ENCODE measurements at regions not wholly inside any gene's neighbourhood (a gene's known extent, or its start where the extent isn't known, plus 50 kb on each side); places are given as distances from the start of the nearest gene placed in this dataset.

- no peak for TF ChIP-seq ZNF75D (CRISPR knock-in tag; IDR thresholded peaks at IDR 0.05; ENCODE audit: borderline replicate concordance)
- TF ChIP-seq ZNF17 (CRISPR knock-in tag; IDR thresholded peaks at IDR 0.05), result no peak
- no peak for TF ChIP-seq ZNF264 (CRISPR knock-in tag; IDR thresholded peaks at IDR 0.05)
- no peak for TF ChIP-seq KMT2A (CRISPR knock-in tag; IDR thresholded peaks at IDR 0.05)
- TF ChIP-seq SP1 (IDR thresholded peaks at IDR 0.05), result no peak
- TF ChIP-seq SP1 (CRISPR knock-in tag; IDR thresholded peaks at IDR 0.05), result no peak
- TF ChIP-seq ZBTB7A (CRISPR knock-in tag; IDR thresholded peaks at IDR 0.05), result no peak
- TF ChIP-seq NFIC (IDR thresholded peaks at IDR 0.05; ENCODE audit: low read length), result no peak
- no peak for TF ChIP-seq CENPBD1 (CRISPR knock-in tag; IDR thresholded peaks at IDR 0.05; ENCODE audit: borderline replicate concordance, low read depth)
- TF ChIP-seq NR2F2 (IDR thresholded peaks at IDR 0.05; ENCODE audit: borderline replicate concordance, low read depth), result no peak
- TF ChIP-seq SMAD9 (CRISPR knock-in tag; IDR thresholded peaks at IDR 0.05), result no peak
- TF ChIP-seq KDM6A (CRISPR knock-in tag; IDR thresholded peaks at IDR 0.05; ENCODE audit: low read depth), result no peak
Observed at GRCh38 chrX:102832661-102833060, 104.4 kb upstream of the RAB40AL start (continued).

GRCh38 chrX:102833136-102833535, 103.9 kb upstream of the RAB40AL start:
- Histone ChIP-seq H3K4me3 (replicated peaks in 1 of 3; ENCODE audit: insufficient read depth in 1 of 3, low read depth in 2 of 3, low read length in 3 of 3) (no peak overlapping the region), H2AFZ (ENCODE audit: low read length) (no peak overlapping the region), H3K27ac (ENCODE audit: extremely low read length, insufficient read depth, low read length) (no peak overlapping the region), H3K4me2 (ENCODE audit: low read depth, low read length) (no peak overlapping the region), H3K79me2 (ENCODE audit: insufficient read depth, low read length) (no peaks in the 10 kb centered on the region), H3K36me3 (replicated peaks in 1 of 2; ENCODE audit: control insufficient read depth in 1 of 2, insufficient read depth in 2 of 2, low read length in 2 of 2) (no peaks in the 10 kb centered on the region), H3K9me3 (ENCODE audit: low read length) (no peaks in the 10 kb centered on the region), H3K9ac (ENCODE audit: insufficient read depth, low read depth, low read length) (no peak overlapping the region), H4K20me1 (ENCODE audit: insufficient read depth, low read length) (no peaks in the 10 kb centered on the region), H3K27me3 (ENCODE audit: control insufficient read depth in 1 of 2, insufficient read depth in 2 of 2, low read length in 2 of 2) (no peaks in the 10 kb centered on the region), H3K4me1 (ENCODE audit: insufficient read depth, low read length) (no peaks in the 10 kb centered on the region)
- WGBS (ENCODE audit: low lambda C conversion rate), result 92% methylated on average over 2 of the region's 3 CpGs
- in situ Hi-C loops (cut with HindIII; ENCODE audit: extremely low pct_ligation_motif_present, low pct_unique_long_range_greater_than_20kb), result no loop called here
- ATAC-seq (no peak), FAIRE-seq (no peak), DNase-seq (ENCODE audit: low spot score) (no peak)
- BruUV-seq (replicated peaks), result no TSS peak
- ChIA-PET CTCF (ENCODE audit: low intra/inter-chr PET ratio, low total read pairs) (no interaction called here), POLR2A (no interaction called here)
- intact Hi-C loops (cut with micrococcal nuclease; ENCODE audit: unreplicated experiment), result no loop called here
- TF ChIP-seq ZNF781 (CRISPR knock-in tag; IDR thresholded peaks at IDR 0.05; ENCODE audit: borderline replicate concordance, not compliant biosample characterization), result no peak
- TF ChIP-seq ELF3 (CRISPR knock-in tag; IDR thresholded peaks at IDR 0.05), result no peak
- no peak for TF ChIP-seq ZNF484 (CRISPR knock-in tag; IDR thresholded peaks at IDR 0.05; ENCODE audit: borderline replicate concordance, low read depth)
- no peak for TF ChIP-seq KLF11 (CRISPR knock-in tag; IDR thresholded peaks at IDR 0.05)
- no peak for TF ChIP-seq CAMTA2 (CRISPR knock-in tag; IDR thresholded peaks at IDR 0.05; ENCODE audit: borderline replicate concordance)
- no peak for TF ChIP-seq ZNF3 (CRISPR knock-in tag; IDR thresholded peaks at IDR 0.05)
- no peak for TF ChIP-seq ZNF576 (CRISPR knock-in tag; IDR thresholded peaks at IDR 0.05)
- no peak for TF ChIP-seq TBX2 (CRISPR knock-in tag; IDR thresholded peaks at IDR 0.05; ENCODE audit: borderline replicate concordance)
- no peak for TF ChIP-seq NCOA5 (CRISPR knock-in tag; IDR thresholded peaks at IDR 0.05)
- TF ChIP-seq ZNF597 (CRISPR knock-in tag; IDR thresholded peaks at IDR 0.05), result no peak
- TF ChIP-seq ZNF780A (CRISPR knock-in tag; IDR thresholded peaks at IDR 0.05), result no peak
- TF ChIP-seq ZNF883 (CRISPR knock-in tag; IDR thresholded peaks at IDR 0.05; ENCODE audit: not compliant biosample characterization), result no peak
- no peak for TF ChIP-seq DPF2 (CRISPR knock-in tag; IDR thresholded peaks at IDR 0.05; ENCODE audit: borderline replicate concordance, low read depth)
- TF ChIP-seq NFKBIZ (CRISPR knock-in tag; IDR thresholded peaks at IDR 0.05), result no peak
- no peak for TF ChIP-seq ELK4 (CRISPR knock-in tag; IDR thresholded peaks at IDR 0.05; ENCODE audit: borderline replicate concordance)

Measured in HepG2 (cell line).